Stimulated activated CD8-positive, alpha-beta memory T cell treated with anti-CD3 and anti-CD28 coated beads, Interleukin-4, amount 100 ng/mL, for 24 hours (primary cell): ENCODE measurements at regions not wholly inside any gene's neighbourhood (a gene's known extent, or its start where the extent isn't known, plus 50 kb on each side); places are given as distances from the start of the nearest gene placed in this dataset.

Experiments
- DNase-seq: peaks from one replicate; pipeline ENCODE4 v3.0.0-alpha.2; 2020; ENCODE audit warnings: low read depth

DNA sequence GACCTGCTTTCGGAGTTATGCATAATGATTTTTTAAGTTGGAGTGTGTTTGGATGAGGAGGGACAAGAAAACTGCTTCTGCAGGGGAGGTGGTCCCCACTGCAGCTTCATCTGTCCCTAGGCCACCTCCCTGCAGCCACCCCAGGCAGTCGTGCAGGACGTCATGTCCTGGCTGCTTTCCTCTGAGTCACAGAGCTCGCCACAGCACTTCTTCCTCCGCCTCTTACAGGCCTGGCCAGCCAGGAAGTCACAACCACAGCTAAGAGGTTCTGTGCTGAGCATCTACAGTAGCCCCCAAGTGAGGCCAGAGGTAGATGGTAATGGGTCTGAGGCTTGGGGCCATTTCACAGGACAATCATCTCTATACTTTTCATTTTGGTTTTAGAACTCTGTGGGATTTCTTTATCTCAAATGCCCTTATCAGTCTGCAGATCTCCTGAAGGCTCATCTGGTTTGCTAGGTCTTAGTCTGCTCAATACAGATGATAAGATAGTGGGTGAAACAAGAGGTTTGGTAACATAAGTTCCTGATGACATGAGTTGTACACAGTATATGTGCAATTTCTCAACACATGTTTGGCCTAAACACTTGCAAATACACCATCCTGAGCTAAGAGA lies 106.4 kb downstream of the ARF6 start:
- peak; percentile 70 for DNase-seq

DNA sequence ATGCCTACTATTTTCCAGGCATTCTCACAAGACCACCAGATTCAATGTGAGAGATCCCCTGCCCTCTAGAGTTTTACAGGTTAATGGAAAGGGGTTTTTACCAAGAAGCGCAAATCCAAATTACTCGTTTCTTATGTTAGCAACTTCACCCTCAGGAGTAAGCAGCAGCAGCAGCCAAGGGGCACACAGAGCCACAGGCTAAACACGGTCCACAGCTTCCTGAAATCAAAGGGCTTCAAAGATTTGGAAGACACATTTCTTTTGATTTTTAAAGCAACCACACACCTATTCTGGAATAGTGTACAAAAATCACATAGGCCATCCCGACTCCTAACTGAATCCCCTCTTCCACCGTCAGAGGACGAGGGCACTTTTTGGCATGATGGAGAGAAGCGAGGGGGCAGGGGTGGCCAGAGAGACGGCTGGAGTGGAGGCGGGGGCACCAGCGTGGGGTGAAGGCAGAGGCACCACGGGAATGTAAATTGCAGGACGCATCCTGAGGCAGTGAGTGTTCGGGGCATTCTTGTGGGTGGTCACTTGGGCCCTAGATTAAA lies 107.0 kb downstream of the ARF6 start:
- DNase-seq = no peak

DNA sequence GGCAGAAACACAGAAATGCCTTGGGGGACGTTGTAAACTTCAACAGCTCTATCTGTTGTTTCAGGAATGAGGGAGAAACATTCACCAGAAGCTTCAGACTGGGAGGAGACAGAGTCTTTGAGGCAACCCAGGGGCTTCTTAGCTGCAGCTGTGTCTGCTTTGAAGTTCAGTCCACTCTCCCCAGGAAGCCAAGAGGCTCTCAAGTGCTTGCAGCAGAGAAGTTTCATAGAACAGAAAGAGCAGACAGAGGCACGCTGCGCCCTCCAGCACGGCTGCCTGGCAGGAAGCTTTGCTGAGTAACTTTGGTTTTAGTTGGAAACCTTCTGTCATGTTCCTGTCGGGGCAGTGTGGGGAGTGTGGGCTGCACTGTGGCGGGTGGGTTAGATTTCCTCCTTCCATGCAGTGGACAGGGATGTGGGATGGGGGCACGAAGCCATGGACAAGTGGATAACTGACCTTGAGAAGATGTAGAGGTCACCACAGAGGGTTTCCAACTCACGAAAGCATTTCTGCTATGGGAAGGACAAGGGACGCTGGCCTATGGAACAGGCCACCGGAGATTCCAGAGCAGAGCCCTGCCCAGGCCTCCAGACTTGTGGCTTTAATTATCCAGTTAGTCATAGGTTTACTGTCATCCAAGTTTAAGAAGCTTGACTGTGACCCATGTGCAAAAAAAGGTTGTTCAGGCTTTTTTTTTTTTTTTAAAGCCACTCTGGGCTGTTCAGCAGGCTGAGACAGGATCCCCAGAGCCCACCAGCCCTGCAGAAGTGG lies 107.7 kb downstream of the ARF6 start:
- DNase-seq = peak; percentile 65

DNA sequence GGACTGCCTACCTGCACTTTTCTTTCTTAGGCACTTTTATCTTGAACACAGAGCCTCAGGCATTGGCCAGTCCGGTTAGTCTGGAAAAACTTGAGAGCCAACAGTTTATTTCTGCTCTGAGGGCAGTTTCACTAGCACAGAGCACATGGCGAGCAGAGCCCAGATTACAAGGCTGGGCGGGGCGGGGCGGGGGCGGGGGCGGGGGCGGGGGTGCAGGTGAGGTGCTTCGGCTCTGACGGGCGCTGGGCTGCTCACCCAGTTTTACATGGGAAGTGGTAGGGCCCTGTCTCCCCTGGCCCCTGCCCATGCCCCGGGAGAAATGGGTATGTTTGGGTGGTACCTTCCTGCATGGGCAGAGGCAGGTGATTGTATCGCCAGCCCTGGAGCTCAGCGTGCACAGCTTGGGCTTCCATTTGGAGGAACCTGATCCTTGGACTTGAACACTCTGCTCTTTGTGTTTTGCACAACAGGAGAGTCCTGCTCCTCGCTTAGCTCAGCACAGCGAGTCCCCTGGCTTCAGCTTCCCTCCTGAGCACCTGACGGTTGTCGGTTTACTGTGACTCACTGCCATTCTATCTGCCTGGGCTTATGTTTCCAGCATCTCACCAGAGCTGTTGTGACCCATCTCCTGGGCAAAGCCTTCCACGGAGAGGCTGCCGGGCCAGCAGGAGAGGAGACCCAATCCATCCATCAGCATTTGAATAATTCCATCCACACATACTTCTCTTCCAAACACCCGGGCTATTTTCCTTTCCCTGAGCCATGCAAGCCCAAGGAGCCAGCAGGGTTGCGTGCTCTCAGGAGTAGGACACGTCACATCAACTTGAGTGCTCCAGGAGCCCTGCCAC lies 108.5 kb downstream of the ARF6 start:
- peak; percentile 42 for DNase-seq

DNA sequence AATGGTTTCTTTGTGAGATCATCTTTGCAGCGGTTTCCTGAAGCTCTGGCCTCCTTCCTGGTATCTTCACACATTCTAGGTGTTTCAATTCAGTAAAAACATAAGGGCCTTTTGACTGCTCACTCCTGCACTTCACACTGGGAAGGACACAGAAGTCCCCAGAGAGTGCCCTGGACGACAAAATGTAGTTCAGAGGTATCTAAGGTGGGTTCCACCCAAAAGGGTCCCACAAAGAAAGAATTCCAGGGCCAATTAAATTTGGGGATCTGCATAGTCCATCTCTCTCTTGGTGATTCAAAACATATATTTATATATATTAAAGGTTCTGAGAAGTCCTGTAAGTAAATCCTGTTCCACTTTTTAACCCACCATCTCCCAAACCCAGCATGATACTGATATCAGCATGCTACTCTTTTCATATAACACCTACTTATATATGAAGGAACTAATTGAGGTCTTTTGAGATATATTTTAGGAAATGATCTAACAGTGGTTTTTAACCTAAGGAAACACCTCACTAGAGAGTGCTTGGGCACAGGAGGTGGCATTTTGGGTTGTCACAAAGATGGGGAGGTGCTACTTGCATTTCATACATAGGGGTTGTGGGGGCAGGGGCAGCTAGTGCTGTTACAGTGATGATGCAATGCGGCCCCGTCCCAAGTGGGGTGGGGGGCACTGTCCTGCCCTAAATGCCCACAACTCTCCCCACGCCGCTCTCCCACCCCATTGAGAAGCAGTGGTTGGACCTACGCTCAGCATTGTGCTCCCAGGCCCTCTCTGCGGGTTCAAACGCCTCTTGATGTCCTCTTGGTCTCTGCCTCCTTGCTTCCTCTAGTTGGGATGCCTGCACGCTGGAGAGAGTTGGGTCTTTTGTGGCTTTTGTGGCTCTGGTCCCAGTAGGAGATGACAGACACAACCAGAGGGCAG lies 109.4 kb downstream of the ARF6 start:
- peak; percentile 45 for DNase-seq

DNA sequence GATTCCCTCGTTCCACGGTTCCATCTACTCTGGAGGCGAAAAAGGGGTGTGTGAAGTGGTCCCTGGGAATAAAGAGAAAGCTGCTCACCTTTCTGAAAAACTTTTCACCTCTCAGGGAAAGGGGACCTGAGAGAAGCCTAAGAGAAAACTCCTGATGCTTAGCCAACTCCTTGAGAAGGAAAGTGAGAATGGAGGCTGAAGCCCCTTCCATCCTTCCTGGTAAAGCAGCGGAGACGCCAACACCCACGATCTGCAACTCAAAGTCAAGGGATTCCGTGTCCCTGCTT lies 110.0 kb downstream of the ARF6 start:
- DNase-seq = no peak

DNA sequence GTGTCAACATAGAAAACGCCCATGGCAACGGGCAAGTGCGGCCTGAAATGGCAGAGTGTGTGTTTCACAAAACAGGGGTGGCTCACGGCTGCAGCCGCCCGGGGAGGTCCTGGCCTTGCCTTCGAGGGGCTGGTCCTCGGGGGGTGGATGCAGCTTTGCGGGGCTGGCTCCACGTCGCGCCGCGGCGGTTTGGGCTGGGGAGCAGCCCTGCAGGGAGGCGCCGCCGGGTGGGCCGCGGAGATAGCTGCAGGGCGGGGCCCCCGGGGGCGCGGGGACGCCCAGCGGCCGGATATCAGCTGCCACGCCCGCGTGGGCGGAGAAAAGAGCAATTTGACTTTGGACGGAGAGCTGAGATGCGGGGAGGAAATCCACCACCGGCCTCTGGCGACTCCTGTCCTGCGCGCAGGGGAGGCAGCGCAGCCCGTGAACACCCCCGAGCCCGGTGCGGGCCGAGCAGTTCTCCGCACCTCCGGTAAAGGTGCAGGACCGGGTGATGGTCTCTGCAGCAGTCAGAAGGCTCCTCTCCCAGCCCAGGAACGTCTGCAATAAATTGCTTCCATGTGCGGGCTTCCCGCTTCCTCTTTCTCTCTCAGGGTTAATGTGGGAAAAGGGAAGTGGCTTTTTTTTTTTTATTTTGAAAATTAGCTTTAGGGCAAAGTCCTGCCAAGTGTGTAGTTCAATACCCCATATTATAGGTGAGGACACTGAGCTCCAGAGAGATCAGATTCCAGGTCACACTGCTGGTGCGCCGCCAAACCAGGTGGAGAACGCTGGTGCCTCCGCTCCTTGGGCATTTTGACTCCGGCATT lies 110.5 kb downstream of the ARF6 start:
- DNase-seq = peak; percentile 71

DNA sequence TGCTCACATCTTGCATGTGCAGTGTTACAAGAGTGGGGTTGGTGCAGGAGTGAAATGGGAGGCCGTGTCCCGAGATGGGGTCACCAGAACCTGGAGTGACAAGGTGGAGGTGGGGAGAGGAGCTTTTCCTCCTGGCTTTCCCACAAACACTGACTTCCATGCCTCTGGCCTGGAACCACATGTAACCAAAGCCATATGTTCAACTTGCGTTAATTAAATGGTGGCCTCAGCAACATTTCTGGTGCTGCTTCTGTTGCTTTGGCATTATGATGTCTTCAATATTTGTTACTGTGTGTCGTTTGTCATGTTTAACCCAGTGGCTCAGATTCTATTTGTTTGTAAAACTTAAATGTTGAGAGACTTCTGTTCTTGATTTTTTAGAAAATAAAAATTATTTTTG lies 110.2 kb downstream of the VCPKMT start:
- DNase-seq = no peak

DNA sequence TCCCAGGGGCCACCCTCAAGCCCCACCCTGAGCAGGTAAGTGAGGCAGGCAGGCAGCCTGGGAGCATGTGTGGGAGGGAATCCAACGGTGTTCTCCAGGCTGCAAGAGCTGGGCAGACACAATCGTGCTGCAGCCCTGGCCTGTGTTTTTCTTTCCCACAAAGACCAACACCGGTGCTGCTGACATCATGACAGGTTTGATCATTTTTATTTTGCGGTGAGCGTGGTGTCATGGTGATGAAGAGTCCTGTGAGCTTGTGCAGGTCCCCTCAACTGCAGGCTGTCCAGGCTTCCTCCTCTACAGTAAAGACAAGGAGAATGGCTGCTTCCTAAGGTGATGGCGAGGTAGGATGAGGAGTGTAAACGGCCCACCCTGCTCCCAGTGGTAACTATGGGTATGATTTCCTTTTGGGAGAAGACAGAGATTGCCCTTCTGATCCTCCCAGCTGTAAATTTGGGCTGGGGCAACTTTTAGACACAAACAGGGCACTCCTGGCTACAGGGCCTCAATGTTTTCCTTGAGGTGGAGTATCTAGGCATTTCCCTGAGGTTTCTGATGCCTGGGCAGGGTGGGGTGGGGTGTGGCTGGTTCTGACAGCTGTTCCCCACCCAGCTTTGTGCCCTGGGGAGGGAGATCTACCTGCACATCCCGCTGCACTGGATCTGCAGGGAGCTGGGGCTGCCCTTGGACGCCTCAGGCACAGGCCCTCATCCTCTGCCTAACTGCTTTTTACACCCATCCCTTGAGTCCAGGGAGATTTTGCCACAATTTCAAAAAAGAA lies 109.1 kb downstream of the VCPKMT start:
- DNase-seq = no peak

DNA sequence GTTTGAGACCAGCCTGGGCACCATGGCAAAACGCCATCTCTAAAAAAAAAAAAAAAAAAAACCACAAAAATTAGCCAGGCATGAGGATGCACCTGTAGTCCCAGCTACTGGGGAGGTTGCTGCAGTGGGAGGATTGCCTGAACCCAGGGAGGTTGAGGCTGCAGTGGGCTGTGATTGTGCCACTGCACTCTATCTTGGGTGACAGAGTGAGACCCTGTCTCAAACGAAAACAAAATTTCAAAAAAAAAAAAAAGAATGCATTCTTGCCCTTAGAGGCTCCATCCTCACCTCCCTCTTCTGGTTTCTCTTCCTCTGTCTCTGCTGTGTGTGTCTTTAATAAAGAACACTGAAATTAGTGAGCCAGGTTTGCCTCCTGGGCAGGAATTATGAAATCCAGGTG lies 107.8 kb downstream of the VCPKMT start:
- DNase-seq = no peak

DNA sequence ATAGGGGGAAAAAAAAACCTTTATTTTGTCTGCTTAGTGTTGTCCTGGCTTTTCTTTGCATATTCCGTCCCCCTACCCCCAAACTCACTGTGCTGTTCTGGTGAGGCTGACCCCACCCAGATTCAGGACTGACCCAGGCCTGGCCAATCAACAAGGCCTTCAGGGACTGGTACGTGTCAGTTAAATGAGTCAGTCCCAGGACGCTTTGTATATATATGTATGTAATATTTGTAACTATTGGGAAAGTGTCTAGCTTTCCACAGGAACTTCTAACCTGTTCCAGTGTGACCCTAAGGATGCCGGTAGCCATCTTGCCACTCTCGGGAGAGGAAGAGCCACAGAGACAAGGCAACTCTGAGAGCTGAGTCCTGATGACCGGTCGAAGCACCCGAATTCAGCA lies 107.4 kb downstream of the VCPKMT start:
- DNase-seq = no peak

DNA sequence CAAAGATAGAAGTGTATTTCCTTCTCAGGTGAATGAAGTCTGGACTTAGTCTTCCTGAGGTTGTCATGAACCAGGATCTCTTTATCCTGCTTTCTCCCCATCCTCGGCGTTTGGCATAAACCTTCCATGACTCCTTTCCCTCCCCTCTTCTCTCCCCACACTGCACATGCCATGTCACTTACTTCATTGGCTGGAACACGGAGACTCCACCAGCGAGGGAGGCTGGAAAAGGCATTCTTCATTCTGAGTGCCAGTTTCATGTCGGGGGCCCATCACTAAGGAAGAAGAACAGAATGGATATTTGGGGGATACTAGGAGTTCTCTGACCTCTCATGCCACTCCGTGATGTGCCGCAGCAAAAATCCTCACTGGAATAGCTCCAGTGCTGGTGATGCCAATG lies 105.6 kb downstream of the VCPKMT start:
- DNase-seq = no peak

DNA sequence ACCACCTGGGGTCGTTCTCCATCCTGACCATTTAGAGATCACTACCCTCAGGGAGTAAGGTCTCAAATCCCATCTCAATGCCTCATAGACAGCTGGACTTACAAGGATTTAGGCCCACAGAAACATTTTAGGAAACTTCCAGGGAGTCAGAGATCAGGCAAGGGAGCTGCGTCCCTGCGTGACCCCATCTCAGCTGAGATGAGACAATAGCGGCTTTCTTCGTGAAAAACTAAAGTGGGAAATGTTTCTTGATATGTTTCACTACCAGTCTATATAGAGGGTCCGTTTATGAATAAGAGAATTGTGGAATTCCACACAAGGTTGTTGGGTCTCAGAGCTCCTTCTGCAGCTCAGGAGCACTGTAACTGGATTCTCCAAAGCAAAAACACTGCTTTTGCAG lies 105.1 kb downstream of the VCPKMT start:
- no peak for DNase-seq

DNA sequence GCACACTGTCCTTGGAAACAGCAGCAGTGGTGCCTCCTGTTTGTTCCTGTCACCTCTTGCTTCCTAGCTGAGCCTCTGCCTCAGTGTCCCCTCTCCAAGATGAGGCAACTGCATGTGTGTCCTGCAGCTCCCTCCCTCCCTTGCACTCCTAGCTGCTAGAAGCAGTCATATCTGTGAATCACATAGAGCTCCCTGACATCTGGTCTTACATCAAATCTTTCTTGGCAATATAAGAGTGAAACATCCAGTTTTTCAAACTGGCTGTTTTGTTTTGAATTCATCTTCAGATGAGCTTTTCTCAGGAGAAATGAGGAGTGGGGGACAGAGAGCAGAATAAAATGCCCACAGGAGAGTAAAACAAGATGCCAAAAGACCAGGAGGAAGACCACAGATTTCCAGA lies 103.7 kb downstream of the VCPKMT start:
- DNase-seq = no peak

DNA sequence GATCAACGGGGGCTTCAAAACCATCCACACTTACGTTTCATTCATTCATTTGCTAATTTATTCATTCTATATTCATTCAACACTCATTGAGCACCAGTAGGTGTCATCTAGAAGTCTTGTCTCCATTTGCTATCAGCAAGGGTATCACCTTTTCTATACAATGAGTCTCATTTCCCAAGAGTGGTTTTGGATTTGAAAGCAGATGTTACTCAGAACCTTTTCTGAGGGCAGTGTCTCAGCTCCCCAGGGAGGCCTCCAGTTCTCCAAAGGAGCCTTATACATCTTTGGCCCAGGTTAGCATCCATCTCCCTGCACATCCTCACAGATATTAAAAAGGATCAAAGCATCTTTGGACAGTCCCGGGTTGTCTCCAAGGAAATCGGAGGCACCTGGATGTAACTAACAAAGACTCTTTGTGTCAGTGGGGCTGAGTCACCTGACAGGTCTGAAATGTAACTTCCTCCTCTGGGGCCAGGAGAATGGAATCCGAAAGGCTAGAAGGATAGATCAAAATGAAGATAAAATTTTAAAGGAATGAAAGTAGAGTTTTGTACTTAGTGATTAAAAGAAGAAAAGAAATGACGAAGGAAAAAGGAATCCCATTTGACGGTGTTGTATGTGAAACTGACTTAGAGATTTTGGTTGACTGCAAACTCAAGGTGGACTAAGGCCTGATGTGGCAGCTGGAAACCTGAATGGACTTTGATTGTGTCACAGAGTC lies 103.0 kb downstream of the VCPKMT start:
- DNase-seq = no peak

DNA sequence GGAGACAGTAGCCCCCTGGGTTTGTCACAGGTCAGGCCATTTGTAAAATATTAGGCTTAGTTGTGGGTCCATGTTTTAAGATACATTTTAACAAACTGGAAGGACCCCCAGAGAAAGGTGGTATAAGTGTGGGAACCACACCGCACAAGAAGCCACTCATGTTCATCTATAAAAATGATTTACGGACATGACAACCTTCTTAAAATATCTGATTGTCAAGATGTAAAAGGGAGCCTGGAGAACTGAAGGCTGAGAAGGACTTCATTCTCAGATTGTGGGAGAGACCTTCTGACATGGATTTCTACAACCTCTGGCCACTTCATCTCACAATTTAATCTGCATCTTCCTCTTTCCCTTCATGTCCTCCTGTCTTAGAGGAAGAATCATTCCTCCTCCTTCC lies 102.4 kb downstream of the VCPKMT start:
- no peak for DNase-seq

DNA sequence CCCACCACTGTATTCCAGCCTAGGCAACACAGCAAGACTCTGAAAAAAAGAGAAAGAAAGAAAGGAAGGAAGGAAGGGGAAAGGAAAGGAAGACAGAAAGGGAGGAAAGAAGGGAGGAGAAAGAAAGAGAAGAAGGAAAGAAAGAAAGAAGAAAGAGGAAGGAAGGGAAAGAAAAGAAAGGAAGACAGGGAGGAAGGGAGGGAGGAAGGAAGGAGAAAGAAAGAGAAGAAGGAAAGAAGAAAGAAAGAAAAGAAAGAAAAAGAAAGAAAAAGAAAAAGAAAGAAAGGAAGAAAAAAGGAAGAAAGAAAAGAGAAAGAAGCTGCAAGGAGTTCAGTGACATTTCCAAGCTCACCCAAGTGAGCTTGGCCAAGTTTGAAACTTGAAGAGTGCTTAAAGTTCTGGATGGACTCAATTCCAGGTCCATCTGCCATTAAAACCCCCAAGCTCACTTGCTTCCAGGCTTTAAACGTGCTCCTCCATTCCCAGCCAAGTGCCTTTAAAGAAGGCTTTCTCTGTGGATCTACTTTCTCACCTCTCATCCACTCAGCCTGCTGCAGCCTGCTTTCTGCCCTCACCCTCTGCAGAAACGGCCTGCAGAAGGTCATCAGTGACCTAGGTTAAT lies 101.5 kb downstream of the VCPKMT start:
- no peak for DNase-seq

DNA sequence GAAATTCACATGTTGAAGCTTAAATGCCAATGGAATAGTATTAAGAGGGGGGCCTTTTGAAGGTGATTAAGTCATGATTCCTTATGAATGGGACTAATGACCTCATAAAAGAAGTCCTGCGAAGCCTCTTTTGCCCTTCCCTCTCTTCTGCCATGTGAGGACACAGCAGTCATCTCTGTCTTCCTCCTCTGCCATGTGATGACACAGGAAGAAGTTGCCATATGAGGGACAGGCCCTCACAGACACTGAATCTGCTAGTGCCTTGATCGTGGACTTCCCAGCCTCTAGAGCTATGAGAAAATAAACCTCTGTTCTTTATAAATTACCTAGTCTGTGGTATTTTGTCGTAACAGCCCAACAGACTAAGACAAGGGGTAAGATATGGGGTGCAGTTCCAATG lies 100.7 kb downstream of the VCPKMT start:
- DNase-seq = no peak
